Stimulated activated CD4-positive, alpha-beta T cell treated with anti-CD3 and anti-CD28 coated beads, Interleukin-4, amount 100 ng/mL, for 48 hours (primary cell): ENCODE measurements at regions not wholly inside any gene's neighbourhood (a gene's known extent, or its start where the extent isn't known, plus 50 kb on each side); places are given as distances from the start of the nearest gene placed in this dataset.

Source experiments
- DNase-seq, 2 donors: peaks; one replicate each; pipeline ENCODE4 v3.0.0-alpha.2; 2020; ENCODE audit warnings: low read depth in 2 of 2

DNA sequence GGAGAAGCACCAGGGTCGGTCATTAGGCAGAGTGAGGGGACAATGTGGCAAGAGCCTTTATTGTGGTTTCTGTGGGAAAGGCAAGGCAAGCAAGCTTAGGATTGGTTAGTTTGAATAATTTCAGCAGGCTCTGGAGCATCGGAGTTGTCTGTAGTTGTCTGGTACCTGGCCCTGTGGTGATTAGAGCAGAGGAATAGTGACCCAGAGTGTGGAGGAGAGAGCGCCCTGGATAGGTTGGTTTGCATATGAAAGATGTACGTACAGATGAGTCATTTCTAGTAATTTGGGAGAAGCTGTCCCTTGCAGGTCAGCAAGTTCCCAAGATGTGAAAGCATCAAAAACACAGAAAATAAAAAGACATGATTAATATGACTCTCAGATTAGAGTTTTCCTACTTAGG, 383.1 kb upstream of the MEX3C start:
- no peak for DNase-seq

DNA sequence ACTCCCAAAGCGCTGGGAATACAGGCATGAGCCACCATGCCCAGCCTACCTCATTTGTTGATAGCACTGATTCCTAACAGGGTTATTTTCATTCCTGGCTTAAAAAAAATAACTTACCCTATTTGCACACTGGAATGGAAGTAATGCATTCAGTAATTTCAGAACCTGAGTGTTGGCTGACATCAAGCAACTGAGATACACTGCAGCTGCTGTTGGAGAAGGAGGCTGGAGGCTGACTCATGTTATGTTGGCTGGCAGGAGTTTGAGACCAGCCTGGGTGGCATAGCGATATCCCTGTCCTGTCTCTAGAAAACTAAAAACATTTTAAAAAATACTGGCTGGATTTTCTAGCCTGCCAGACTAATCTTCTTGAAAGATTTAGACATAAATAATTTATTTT, 385.1 kb upstream of the MEX3C start:
- no peak for DNase-seq

DNA sequence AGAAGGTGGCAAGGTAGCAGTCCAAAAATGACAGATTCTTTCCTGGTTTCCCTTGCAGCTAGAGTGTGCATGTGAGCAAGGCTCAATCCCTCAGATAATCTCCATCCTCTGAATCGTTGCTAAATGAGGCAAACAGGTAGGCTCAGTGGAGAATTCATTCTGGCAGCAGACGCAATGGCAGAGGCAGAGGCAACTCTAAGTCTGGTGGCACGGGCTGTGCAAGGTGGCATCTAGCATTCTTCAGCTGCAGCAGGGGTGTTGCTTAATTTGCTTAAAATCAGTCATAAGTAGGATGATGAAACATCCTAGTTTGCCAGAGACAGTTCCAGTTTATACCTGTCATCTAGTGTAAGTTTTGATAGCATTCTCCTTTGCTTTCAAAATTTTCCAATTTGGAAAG, 391.1 kb upstream of the MEX3C start:
- no peak for DNase-seq

DNA sequence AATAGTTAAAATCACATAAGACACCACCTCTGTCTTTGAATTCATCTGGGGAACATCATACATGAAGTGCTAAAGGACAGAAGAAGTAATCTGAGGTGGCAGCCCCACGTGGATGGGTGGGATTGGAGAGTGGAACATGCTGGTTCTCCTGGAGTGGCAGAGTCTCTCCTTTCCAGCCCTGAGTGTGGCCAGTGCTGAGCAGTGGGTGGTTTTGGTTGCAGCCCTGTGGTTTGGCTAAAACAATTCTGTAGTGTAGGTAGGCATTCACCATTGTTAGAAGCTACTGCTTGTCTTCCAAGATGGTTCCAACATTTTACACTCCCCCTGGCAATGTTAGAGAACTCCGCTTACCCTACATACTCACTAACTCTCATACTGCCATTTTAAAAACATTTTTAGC, 396.4 kb upstream of the MEX3C start:
- DNase-seq: no peak

DNA sequence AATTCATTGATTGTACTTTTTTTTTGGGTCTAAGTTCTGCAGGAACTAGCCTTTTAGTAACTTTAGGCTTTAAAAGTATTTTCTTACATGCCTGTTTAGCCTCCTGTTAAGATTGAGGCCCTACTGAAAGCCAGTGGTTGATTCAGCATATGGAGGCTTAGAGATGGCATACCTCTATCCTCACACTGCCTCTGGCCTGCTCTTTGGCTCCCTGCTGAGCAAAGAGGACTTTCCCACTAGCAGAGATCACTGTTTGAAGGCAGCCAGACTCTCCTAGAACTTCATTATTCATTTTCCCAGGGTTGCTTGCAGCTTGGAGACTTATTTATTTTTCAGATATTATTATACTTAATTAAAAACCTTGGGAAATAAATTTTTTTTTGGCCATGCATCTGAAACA, 405.6 kb upstream of the MEX3C start:
- no peak for DNase-seq

DNA sequence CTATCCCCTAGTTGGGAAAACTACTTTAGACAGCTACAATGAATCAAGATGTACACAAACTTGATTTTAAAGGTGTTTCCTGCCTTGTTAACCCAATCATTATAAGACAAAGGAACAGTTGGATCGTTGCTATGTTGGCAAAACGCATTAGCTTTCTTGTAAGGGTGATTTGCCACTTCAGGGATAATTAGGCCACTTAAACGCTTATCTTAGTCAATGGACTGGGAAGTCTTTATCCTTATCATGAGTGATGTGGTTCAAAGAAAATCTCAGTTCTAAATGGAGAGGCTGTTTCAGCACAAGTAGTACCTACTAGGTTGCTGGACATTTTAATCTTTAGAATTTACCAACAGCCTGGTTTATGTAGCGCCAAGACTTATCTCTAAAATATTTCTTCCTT, 406.1 kb upstream of the MEX3C start:
- DNase-seq: no peak

DNA sequence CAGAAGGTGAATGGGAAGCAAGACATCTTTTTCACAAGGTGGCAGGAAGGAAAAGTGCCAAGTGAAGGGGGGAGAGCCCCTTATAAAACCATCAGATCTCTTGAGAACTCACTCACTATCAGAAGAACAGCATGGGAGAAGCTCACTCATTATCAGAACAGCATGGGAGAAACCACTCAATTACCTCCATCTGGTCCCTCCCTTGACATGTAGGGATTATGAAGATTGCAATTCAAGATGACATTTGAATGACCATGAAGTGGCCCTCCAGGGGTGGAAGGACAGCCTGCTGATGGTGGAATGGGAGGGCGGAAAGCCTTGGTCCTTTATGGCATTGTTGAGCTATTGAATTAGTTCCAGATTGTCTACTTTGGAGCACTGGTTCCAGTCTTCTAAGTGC, 413.0 kb upstream of the MEX3C start:
- DNase-seq: no peak

DNA sequence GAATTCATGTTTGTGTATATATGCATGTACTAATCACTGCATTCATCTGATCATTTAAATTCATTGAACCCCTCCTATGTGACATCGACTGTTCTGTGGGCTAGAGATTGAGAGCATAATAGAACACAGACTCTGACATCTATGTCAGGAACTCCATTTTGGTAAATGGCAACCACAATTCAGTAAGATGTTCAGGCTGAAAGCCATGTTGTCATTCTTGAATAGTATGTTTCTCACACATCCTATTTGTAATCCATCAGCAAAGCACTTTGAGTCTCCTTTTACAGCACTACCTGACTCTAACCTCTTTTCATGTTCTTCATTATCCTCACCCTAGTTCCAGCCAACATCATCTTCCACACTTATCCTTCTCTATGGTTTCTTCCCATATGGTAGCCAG, 413.8 kb upstream of the MEX3C start:
- no peak for DNase-seq

DNA sequence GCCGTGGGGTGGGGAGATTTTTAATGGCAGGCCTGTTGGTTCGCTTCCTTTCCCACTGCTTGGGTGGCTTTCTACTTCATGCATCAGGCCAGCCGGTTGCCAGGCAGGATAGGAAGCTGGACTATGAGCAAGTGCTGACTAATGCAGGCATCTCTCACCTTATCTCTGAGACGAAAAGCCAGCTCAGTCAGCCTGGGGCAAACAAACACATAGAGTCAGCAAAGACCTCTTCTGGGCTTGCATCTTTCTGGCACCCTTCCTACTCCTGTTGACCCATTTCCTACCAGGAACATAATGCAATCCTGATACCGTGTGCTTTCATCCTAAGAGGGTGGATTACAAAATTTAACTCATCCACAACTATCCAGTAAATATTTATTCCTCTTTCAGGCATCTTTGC, 416.6 kb upstream of the MEX3C start:
- no peak for DNase-seq

DNA sequence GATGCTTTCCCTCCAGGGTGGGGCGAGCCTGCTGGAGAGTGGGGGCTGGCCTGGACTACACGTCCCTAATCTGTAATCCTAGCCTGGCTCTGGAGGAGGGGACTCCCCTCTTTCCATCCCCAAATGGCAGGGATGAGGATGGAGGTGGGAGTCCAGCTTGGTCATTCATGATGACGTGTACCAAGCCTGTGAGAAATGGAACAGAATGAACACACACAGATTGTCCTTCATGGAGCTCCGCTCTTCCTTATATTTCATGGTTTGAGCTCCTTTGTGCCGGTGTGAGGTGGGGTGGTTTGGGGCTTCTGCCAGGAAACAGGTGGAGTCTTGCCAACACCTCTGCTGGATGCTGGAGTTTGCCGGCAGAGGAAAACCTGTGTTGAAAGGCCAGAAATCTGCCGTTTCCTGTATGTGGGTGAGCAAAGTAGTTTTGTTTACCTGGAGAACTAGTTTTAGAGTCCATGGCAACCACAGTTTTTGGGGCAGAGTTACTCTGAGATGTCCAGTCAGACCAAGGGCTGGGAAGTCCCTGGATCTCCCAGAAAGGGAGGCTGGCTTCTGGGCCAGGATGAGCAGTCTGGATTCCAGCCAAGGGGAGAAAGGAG, 417.6 kb upstream of the MEX3C start:
- no peak for DNase-seq

DNA sequence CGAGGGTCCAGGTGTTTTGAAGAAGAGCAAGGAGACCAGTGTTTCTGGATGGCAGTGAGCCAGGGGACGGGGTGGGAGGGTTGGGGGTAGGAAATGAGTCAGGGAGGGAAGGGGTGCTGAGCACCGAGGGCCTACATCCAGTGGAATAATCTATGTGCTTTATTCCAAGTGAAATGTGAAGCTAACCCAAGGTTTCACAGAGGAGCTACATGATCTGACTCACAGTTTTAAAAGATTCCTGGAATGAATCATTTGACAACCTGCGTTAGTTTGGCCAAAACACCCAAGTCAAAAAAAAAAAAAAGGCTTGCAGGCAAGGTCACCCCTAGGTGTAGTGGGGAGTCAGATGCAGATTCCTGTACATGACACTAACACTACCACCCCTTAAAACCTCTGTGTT, 419.7 kb upstream of the MEX3C start:
- DNase-seq: no peak

DNA sequence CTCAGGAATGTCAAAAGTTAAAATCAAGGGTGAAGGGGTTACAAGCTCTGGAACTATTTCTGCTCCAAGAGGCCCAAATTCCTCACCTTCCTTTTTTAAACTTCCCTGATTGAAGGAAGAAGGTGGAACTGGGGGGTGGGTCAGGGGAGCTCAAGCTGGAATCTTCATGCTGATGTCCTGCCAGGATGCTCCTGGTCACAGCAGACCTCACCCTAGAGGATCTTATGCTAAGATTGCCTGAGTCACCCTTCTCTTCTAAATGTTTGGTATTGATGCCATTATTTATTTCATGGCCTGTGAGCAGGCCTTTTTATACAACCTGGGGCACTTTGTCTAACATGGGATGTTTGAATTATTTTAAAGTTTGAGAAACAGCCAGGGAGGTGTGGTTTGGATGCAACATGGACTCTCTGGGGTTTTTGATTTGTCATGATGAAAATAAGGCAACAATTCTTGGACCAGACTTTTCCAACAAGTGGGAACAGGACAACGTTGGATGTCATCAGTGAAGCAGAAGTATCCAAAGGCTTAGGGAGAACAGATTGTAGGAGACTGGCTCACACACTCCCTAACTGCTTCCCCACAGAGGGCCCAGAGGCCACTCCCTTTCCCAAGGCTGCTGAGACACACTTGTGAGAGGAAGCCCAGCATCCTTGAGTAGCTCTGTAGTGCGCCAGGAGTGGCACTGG, 420.2 kb upstream of the MEX3C start:
- no peak for DNase-seq

DNA sequence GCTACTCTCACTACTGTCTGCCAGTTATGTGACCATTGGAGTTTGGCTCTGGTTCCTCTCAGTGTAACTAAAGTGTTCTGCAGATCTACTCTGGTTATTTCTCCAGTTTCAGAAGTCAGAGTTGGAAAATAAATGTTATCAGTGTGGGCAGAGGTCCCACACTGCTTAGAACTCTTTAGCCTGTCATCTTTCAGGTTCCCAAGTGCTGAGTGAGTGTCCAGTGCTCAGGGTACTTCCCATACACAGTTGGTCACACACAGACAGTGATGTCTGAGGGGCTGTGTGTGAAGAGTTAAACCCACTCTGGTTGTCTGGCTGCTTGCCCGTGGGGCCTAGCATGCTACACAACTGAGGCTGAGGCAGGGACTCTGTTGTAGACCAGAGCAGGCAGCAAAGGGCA, 421.8 kb upstream of the MEX3C start:
- no peak for DNase-seq

DNA sequence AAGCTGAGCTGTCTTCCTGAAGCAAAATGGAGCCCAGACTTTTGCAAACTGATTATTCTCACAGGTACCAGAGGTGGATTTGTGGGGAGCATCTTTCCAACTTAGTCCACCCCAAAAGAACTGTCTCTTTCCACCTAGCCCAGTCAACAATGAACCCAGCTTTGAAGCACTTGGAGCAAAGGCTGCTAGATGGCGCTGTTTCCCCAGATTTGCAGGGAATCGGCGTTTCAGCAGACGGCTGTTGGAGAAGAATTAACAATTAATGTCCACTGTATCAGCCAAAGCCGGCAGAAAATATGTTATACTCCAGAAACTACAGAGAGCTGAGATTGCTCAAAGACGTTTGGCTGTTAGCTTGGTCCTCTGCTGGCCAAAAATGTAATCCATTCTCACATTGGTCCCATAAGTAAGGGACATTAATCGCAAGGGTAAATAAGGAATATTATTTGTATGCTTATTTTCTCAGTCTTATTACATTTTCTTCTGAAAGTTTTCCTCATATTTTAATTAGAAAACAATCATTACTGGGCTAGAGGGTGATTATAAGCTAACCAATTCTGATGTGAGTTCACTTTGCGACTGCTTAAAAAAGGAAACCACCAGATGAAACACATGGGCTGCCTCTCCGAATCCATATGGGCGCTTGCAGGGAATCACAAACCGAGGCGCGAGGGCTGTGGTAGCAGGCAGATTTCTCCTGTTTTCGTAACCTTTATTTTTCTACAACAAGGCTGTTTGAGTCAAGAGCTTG, 423.8 kb upstream of the MEX3C start:
- DNase-seq: peak; percentile 9 to 43

DNA sequence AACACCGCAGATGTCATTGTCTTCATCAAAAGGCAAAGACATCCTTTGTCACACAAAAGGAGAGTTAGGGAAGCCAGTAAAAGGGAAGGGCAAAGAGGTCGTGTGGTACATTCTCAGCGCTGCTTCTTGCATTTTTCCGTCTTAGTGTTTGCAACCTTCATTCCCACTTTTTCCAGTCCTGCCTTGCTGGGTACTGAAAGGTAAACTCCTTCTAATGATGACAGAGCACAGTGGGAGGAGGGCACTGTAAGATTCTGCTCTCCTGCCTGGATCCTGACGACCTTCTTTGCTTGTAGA, 424.3 kb upstream of the MEX3C start:
- DNase-seq: no peak

DNA sequence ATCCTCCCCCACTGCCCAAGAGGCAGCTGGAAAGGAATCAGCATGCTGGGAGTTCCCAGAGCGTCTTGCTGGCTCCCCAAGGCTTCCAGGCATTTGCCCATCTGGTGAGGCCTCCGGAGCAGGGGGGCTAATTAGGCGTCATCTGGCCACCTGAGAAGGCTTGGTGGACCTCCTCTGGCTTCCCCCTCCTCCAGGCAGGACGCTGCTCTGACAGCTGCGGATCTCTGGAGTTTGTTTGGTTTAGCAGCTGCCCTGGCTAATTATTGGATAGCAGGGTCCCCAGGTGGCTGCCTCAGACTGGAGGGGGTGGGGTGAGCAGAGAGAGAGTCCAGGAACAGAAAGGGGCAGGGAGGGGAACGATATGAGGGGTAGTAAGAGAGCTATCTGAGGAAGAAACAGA, 425.2 kb upstream of the MEX3C start:
- no peak for DNase-seq

DNA sequence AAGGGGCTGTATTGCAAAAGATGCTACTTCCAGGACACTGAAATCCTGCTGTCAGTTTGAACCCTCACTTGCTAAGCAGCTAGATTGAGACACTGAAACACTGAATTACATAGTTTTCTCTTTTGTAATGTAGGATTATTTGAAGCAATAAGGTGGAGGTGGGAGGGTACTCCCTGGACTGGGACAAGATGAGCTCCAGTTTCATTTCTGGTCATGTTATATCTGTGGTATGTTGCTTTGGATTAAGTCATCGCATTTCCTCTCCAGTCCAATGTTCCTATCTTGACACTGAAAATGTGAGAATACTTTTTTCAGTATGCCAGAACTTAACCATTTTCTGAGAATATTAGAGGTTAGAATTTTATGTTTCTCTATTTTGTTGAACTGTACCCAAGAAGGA, 426.2 kb upstream of the MEX3C start:
- no peak for DNase-seq

DNA sequence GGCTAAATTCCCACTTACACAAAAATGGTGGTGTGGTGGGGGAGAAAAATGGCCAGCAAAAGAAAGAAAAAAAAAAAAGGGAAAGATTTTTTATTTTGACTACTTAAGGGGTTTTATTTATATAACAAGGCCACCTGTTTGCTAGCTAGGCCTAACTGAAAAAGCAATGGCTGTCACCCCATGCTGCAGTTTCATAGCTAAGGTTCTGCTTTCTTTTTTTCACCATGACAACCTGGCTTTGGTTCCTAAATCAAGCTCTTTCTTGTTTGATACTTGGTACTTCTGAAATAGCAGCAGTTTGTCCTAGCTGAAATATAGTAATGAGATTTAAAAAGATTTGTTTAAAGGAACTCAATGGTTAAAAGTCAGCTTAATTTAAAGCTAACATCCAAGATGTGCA, 433.2 kb upstream of the MEX3C start:
- DNase-seq: no peak

DNA sequence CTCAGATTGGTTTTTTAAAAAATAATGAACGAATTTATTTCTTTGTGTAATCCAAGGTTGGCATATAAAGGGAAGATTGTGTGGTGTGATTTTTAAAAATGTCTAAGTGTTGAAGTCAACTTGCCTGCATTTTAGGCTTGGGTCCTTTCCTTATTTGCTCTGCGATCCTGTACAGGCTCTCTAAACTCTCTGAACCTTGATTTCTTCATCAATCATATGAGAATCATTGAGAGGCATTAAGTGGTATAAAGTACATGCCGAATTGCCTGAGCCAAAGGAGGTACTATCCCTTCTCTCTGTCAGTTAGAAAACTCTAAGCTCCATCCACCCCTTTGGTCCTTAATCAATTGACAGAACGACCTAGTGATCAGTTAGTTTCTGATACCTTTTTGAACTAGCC, 440.4 kb upstream of the MEX3C start:
- no peak for DNase-seq

DNA sequence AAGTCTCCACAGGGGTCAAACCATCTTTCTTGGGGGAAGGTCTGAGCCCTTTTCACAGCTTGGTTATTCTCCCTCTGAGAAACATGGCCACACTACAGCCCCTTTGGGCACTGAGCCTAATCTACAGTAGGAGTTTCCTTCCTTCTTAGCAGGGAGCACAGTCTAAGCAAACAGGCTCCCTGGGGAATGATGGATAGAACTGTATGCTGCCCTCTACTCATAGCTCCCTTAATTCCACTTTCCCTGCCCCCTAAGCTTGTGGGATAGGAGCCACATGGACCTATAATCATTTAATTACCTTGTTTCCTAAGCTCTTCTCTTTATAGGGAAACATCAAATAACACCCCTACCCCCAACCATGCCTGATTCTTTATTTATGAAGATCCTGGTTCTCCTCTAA, 442.1 kb upstream of the MEX3C start:
- no peak for DNase-seq

DNA sequence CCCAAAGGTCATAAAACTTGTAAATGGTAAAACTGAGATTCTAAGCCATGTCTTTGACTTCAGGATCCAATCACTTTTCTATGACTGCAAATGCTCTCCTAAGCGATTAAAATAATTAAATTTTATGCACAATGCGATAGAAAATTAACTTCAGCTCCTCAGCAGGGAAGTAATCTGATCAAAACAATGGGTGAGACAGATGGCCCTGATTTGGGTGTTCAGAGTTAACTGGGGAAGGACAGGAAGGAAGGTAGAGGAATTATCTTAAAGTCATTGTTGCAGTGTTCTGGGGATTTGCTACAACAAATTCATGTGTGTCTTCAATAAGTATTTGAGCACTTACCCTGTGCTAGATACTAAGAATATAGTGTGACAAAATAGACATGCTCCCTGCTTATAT, 446.0 kb upstream of the MEX3C start:
- no peak for DNase-seq

DNA sequence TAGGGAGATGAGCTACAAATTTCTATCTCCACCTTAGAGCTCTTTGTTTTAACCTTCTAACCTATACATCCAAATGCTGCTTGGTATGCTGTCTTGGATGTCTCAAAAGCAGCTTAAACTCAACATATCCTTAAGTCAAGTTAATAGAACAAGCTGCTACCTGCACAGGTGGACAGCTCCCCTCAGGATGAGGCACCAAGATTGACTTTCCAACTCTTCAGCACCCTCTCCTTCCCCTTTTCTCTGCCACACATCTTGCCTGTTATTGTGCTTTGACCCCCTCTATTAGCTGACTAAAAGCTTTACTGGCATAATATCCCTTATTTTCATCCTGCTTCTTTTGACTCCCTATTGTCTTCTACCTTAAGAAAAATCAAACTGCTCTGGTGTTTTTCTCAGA, 448.1 kb upstream of the MEX3C start:
- DNase-seq: no peak

DNA sequence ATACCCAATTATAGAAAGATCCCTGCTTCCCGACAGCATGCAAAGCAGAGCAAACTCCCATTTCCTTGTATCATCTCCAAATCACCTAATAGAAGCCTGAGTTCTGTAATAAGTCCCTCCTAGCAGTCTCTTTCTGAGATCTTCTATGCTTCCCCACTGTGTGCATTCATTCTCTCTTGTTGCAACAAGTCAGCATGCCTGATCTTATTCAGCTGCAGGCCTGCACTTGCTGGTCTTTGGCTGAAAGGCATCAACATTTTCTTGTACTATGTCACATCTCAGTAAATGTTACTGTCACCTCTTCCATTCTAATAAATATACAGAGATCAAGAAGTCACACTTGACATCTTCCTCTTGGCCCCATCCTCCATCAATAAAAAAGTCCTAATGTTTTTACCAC, 449.9 kb upstream of the MEX3C start:
- no peak for DNase-seq

DNA sequence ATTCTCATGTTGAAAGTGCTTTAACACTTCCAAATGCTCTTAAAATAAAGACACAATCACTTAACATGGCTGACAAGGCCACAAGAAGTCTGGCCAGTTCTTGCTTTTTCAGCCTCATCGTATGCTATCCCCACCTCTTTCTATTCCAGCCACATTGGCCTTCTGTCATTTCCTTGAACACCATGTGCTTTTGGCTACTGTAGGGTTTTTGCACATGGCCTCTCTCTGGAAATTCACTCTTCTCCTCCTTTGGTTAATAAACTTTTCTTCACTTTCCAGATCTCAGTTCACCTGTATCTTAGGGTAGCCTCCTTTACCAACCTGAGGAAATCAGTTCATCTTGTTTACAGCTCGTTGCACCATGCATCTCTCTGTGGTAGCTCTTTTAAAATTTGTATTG, 450.5 kb upstream of the MEX3C start:
- DNase-seq: no peak
